HepG2 (cell line): ENCODE measurements at regions not wholly inside any gene's neighbourhood (a gene's known extent, or its start where the extent isn't known, plus 50 kb on each side); places are given as distances from the start of the nearest gene placed in this dataset.

Experiments
- AKNA ChIP-seq: sonication (generic); formaldehyde crosslinking; IDR thresholded peaks from 2 replicates; pipeline ENCODE4 v1.4.0; 2020; ENCODE audit warnings: missing genetic modification reagents, borderline replicate concordance
- ARNT ChIP-seq: fragments of 450-650 bp; IDR thresholded peaks from 2 replicates; pipeline ENCODE4 v1.6.1; 2017
- CC2D1A ChIP-seq: sonication (generic); formaldehyde crosslinking; IDR thresholded peaks from 2 replicates; pipeline ENCODE4 v1.8.1; 2023; ENCODE audit warnings: mild to moderate bottlenecking, missing genetic modification reagents
- MAF1 ChIP-seq: sonication (generic); formaldehyde crosslinking; IDR thresholded peaks from 2 replicates; pipeline ENCODE4 v1.5.0; 2020; ENCODE audit warnings: missing genetic modification reagents, borderline replicate concordance
- MED13 ChIP-seq: sonication (generic); formaldehyde crosslinking; IDR thresholded peaks from 2 replicates; pipeline ENCODE4 v1.5.0; 2020; ENCODE audit warnings: missing genetic modification reagents
- NFIC ChIP-seq: IDR thresholded peaks from 2 replicates; pipeline ENCODE4 v1.6.1; 2012; ENCODE audit warnings: mild to moderate bottlenecking, low read length, inconsistent platforms
- NFRKB ChIP-seq: fragments of 450-650 bp; IDR thresholded peaks from 2 replicates; pipeline ENCODE4 v1.6.1; 2017
- SALL2 ChIP-seq: sonication (generic); formaldehyde crosslinking; IDR thresholded peaks from 2 replicates; pipeline ENCODE4 v1.8.1; 2023; ENCODE audit warnings: mild to moderate bottlenecking, missing genetic modification reagents, inconsistent platforms
- SAP130 ChIP-seq: IDR thresholded peaks from 2 replicates; pipeline ENCODE4 v1.6.1; 2016; ENCODE audit warnings: low read depth
- SMAD3 ChIP-seq: sonication (generic); formaldehyde crosslinking; IDR thresholded peaks from 2 replicates; pipeline ENCODE4 v1.4.0; 2020; ENCODE audit warnings: missing genetic modification reagents
- SOX13 ChIP-seq, 3 experiments: fragments of 450-650 bp in 1 of 3; sonication (generic) in 1 of 3; formaldehyde crosslinking in 1 of 3; IDR thresholded peaks in 2 of 3; conservative IDR thresholded peaks in 1 of 3; 2 replicates each; pipeline versions ENCODE4 v1.5.0 to v1.6.1; 2016 to 2020; ENCODE audit warnings: antibody characterized with exemption in 1 of 3, mild to moderate bottlenecking in 1 of 3, missing compliant biosample characterization in 1 of 3, missing genetic modification reagents in 1 of 3, moderate library complexity in 1 of 3
- TCF7L2 ChIP-seq: IDR thresholded peaks from 2 replicates; pipeline ENCODE4 v1.6.1; 2011; ENCODE audit warnings: mild to moderate bottlenecking, low read depth, low read length, moderate library complexity
- THAP11 ChIP-seq: IDR thresholded peaks from 2 replicates; pipeline ENCODE4 v1.6.1; 2016; ENCODE audit warnings: missing biosample characterization, missing genetic modification reagents
- TIGD3 ChIP-seq: sonication (generic); formaldehyde crosslinking; IDR thresholded peaks from 2 replicates; pipeline ENCODE4 v1.5.1; 2020; ENCODE audit warnings: mild to moderate bottlenecking, missing genetic modification reagents, borderline replicate concordance
- ZBTB43 ChIP-seq: sonication (generic); formaldehyde crosslinking; conservative IDR thresholded peaks from 2 replicates; pipeline ENCODE4 v1.4.0; 2020; ENCODE audit warnings: missing genetic modification reagents
- ZC3H13 ChIP-seq: sonication (generic); formaldehyde crosslinking; IDR thresholded peaks from 2 replicates; pipeline ENCODE4 v1.8.1; 2023; ENCODE audit warnings: mild to moderate bottlenecking, missing genetic modification reagents, moderate library complexity
- ZNF232 ChIP-seq: sonication (generic); formaldehyde crosslinking; IDR thresholded peaks from 2 replicates; pipeline ENCODE4 v1.4.0; 2020; ENCODE audit warnings: missing genetic modification reagents, borderline replicate concordance
- ZNF253 ChIP-seq: sonication (generic); formaldehyde crosslinking; IDR thresholded peaks from 2 replicates; pipeline ENCODE4 v1.8.0; 2022; ENCODE audit warnings: mild to moderate bottlenecking, missing genetic modification reagents, borderline replicate concordance
- ZNF30 ChIP-seq: sonication (generic); formaldehyde crosslinking; IDR thresholded peaks from 2 replicates; pipeline ENCODE4 v1.5.0; 2020; ENCODE audit warnings: mild to moderate bottlenecking, missing genetic modification reagents
- ZNF333 ChIP-seq: sonication (generic); formaldehyde crosslinking; IDR thresholded peaks from 2 replicates; pipeline ENCODE4 v1.4.0; 2020; ENCODE audit warnings: mild to moderate bottlenecking, missing genetic modification reagents, borderline replicate concordance
- ZNF460 ChIP-seq: sonication (generic); formaldehyde crosslinking; IDR thresholded peaks from 2 replicates; pipeline ENCODE4 v1.5.1; 2020; ENCODE audit warnings: missing genetic modification reagents, mild to moderate bottlenecking, borderline replicate concordance
- ZNF644 ChIP-seq: IDR thresholded peaks from 2 replicates; pipeline ENCODE4 v1.6.1; 2016; ENCODE audit warnings: low read depth
- ZNF761 ChIP-seq: sonication (generic); formaldehyde crosslinking; conservative IDR thresholded peaks from 2 replicates; pipeline ENCODE4 v1.4.0; 2020; ENCODE audit warnings: mild to moderate bottlenecking, missing genetic modification reagents
- ZNF839 ChIP-seq: sonication (generic); formaldehyde crosslinking; IDR thresholded peaks from 2 replicates; pipeline ENCODE4 v1.4.0; 2020; ENCODE audit warnings: missing genetic modification reagents, mild to moderate bottlenecking, borderline replicate concordance
- ZSCAN9 ChIP-seq: IDR thresholded peaks from 2 replicates; pipeline ENCODE4 v1.6.1; 2016; ENCODE audit warnings: borderline replicate concordance

GRCh38 chr4:41883988-41884734 is 51.1 kb upstream of the TMEM33 start (continued):
- no peak for TF ChIP-seq ZNF839 (CRISPR knock-in tag)
- TF ChIP-seq SOX13 (IDR thresholded peaks at IDR 0.05): no peak
- no peak for TF ChIP-seq SOX13 (CRISPR knock-in tag; conservative IDR thresholded peaks at IDR 0.05 in 1 of 2, IDR thresholded peaks at IDR 0.05 in 1 of 2)
- TF ChIP-seq ZSCAN9 (CRISPR knock-in tag): no peak
- TF ChIP-seq NFRKB: no peak
- TF ChIP-seq TCF7L2: no peak
- TF ChIP-seq THAP11: no peak
- no peak for TF ChIP-seq ZNF30 (CRISPR knock-in tag)
- 0 out of 2 replicates have a peak, but pooled peaks have one; percentile 16 for TF ChIP-seq ZNF644 (CRISPR knock-in tag)
- TF ChIP-seq SMAD3 (CRISPR knock-in tag): no peak
- no peak for TF ChIP-seq ARNT
- TF ChIP-seq ZNF761 (CRISPR knock-in tag): no peak
- TF ChIP-seq ZC3H13 (CRISPR knock-in tag): no peak
- no peak for TF ChIP-seq TIGD3 (CRISPR knock-in tag)
- TF ChIP-seq MED13 (CRISPR knock-in tag): no peak
- no peak for TF ChIP-seq SALL2 (CRISPR knock-in tag)
- 0 out of 2 replicates have a peak, but pooled peaks have one; percentile 16 for TF ChIP-seq SAP130 (CRISPR knock-in tag)
- TF ChIP-seq ZNF232 (CRISPR knock-in tag): no peak
- TF ChIP-seq ZNF333: no peak
- no peak for TF ChIP-seq AKNA (CRISPR knock-in tag)
- no peak for TF ChIP-seq ZBTB43 (CRISPR knock-in tag)
- TF ChIP-seq ZNF253 (CRISPR knock-in tag): no peak
- TF ChIP-seq MAF1: no peak
- peak; percentile 35; the same call in 1 of the 2 replicates for TF ChIP-seq NFIC
- TF ChIP-seq ZNF460: no peak; the same call in 1 of the 2 replicates
- no peak for TF ChIP-seq CC2D1A (CRISPR knock-in tag)
